H1 (cell line): ENCODE measurements at regions not wholly inside any gene's neighbourhood (a gene's known extent, or its start where the extent isn't known, plus 50 kb on each side); places are given as distances from the start of the nearest gene placed in this dataset.

Experiments used
- CTCF ChIA-PET: fragments of 300-600 bp; sonication (Branson Sonifier 250); formaldehyde crosslinking; loops from one replicate; lab custom pipeline; 2021; ENCODE audit not compliant: partially characterized antibody; lab: Charles Lee
- POLR2A ChIA-PET: fragments of 300-600 bp; sonication (Branson Sonifier 250); formaldehyde crosslinking; loops from one replicate; lab custom pipeline; 2021; ENCODE audit warnings: inconsistent platforms; ENCODE audit not compliant: partially characterized antibody; lab: Charles Lee
- DNase-seq, 2 experiments: peaks; one replicate each; pipeline versions ENCODE4 v3.0.0 to v3.0.0-alpha.2; 2010 to 2022; ENCODE audit warnings: low spot score in 2 of 2, low read depth in 1 of 2, mixed read lengths in 1 of 2
- FAIRE-seq: peaks from 2 replicates; lab custom pipeline; 2011; peaks lifted over from hg19 to GRCh38; lab: Jason Lieb, UNC
- H2AFZ ChIP-seq: 2 replicates; pipeline ENCODE4 v1.8.1; 2012; ENCODE audit warnings: low read length, inconsistent platforms
- H2AK5ac ChIP-seq: 2 replicates; pipeline ENCODE4 v1.6.1; 2013; ENCODE audit warnings: low read depth, low read length
- H2BK120ac ChIP-seq: replicated peaks from 2 replicates; pipeline ENCODE3; 2013; ENCODE audit warnings: low read depth, low read length, inconsistent platforms
- H2BK12ac ChIP-seq: 2 replicates; pipeline ENCODE4 v1.6.1; 2013; ENCODE audit warnings: low read depth, low read length
- H2BK15ac ChIP-seq: 2 replicates; pipeline ENCODE4 v1.6.1; 2013; ENCODE audit warnings: low read length
- H2BK20ac ChIP-seq: 2 replicates; pipeline ENCODE4 v1.6.1; 2013; ENCODE audit warnings: low read length
- H2BK5ac ChIP-seq: 2 replicates; pipeline ENCODE4 v1.6.1; 2013; ENCODE audit warnings: low read depth, low read length
- H3K14ac ChIP-seq: 2 replicates; pipeline ENCODE4 v1.6.1; 2013; ENCODE audit warnings: inconsistent platforms; ENCODE audit not compliant: insufficient read length
- H3K18ac ChIP-seq: 2 replicates; pipeline ENCODE4 v1.6.1; 2013; ENCODE audit warnings: low read length; ENCODE audit errors: extremely low read depth
- H3K23ac ChIP-seq: 2 replicates; pipeline ENCODE4 v1.6.1; 2013; ENCODE audit warnings: inconsistent platforms; ENCODE audit not compliant: insufficient read length
- H3K23me2 ChIP-seq: 2 replicates; pipeline ENCODE4 v1.6.1; 2013; ENCODE audit warnings: low read depth, low read length
- H3K27ac ChIP-seq: 2 replicates; pipeline ENCODE4 v1.6.1; 2011; ENCODE audit warnings: low read depth, low read length, inconsistent platforms
- H3K27me3 ChIP-seq, 4 experiments: replicated peaks in 1 of 4; 1 replicate in 1 of 4; 2 replicates in 3 of 4; pipeline versions ENCODE4 v1.6.1 to v1.8.1; 2011 to 2013; ENCODE audit warnings: low read length in 3 of 4, mild to moderate bottlenecking in 3 of 4, inconsistent platforms in 2 of 4, mixed read lengths in 2 of 4, moderate library complexity in 1 of 4; ENCODE audit not compliant: control insufficient read depth in 3 of 4, insufficient read depth in 3 of 4; ENCODE audit errors: extremely low read depth in 1 of 4
- H3K36me3 ChIP-seq, 4 experiments: 2 replicates each; pipeline versions ENCODE4 v1.6.1 to v1.8.1; 2011 to 2013; ENCODE audit warnings: mild to moderate bottlenecking in 4 of 4, low read length in 3 of 4, moderate library complexity in 2 of 4, control low read depth in 1 of 4, inconsistent platforms in 1 of 4; ENCODE audit not compliant: insufficient read depth in 4 of 4, control insufficient read depth in 2 of 4
- H3K4ac ChIP-seq: replicated peaks from 2 replicates; pipeline ENCODE3; 2013; ENCODE audit warnings: low read length, low read depth, mixed read lengths, inconsistent platforms; ENCODE audit not compliant: insufficient read length
- H3K4me1 ChIP-seq, 4 experiments: replicated peaks in 1 of 4; 1 replicate in 1 of 4; 2 replicates in 3 of 4; pipeline versions ENCODE4 v1.6.1 to v1.8.1; 2011 to 2013; ENCODE audit warnings: low read length in 3 of 4, inconsistent platforms in 2 of 4, mixed read lengths in 1 of 4; ENCODE audit not compliant: insufficient read depth in 4 of 4, control insufficient read depth in 3 of 4
- H3K4me2 ChIP-seq, 2 experiments: 2 replicates each; pipeline versions ENCODE4 v1.6.1 to v1.8.1; 2011 to 2013; ENCODE audit warnings: low read depth in 2 of 2, low read length in 2 of 2, control low read depth in 1 of 2, inconsistent platforms in 1 of 2, mild to moderate bottlenecking in 1 of 2; ENCODE audit not compliant: insufficient read depth in 1 of 2
- H3K4me3 ChIP-seq, 4 experiments: fragments of 200-600, 300-600 bp in 1 of 4; sonication (generic), shearing (Covaris generic), sonication (Bioruptor Twin) in 1 of 4; 2 replicates each; pipeline versions ENCODE4 v1.5.1 to v1.8.1; 2011 to 2016; ENCODE audit warnings: low read length in 4 of 4, low read depth in 3 of 4, control low read depth in 2 of 4, inconsistent platforms in 2 of 4, mild to moderate bottlenecking in 2 of 4, mixed read lengths in 1 of 4, moderate library complexity in 1 of 4; ENCODE audit not compliant: insufficient read depth in 2 of 4; ENCODE audit errors: extremely low read depth in 1 of 4
- H3K56ac ChIP-seq: replicated peaks from 2 replicates; pipeline ENCODE3; 2013; ENCODE audit warnings: low read depth, mild to moderate bottlenecking, mixed read lengths, low read length, inconsistent platforms; ENCODE audit not compliant: insufficient read length
- H3K79me1 ChIP-seq: 2 replicates; pipeline ENCODE4 v1.6.1; 2013; ENCODE audit warnings: low read depth, low read length, control low read depth
- H3K79me2 ChIP-seq, 2 experiments: 2 replicates each; pipeline versions ENCODE4 v1.6.1 to v1.8.1; 2012 to 2013; ENCODE audit warnings: low read length in 2 of 2, mild to moderate bottlenecking in 2 of 2, inconsistent platforms in 1 of 2; ENCODE audit not compliant: insufficient read depth in 2 of 2, control insufficient read depth in 1 of 2
- H3K9ac ChIP-seq, 4 experiments: replicated peaks in 1 of 4; 1 replicate in 1 of 4; 2 replicates in 3 of 4; pipeline versions ENCODE4 v1.6.1 to v1.8.1; 2011 to 2013; ENCODE audit warnings: low read depth in 3 of 4, low read length in 3 of 4, control low read depth in 2 of 4, mild to moderate bottlenecking in 2 of 4, moderate library complexity in 2 of 4, inconsistent platforms in 1 of 4; ENCODE audit errors: extremely low read depth in 1 of 4
- H3K9me3 ChIP-seq, 2 experiments: 2 replicates each; pipeline versions ENCODE4 v1.6.1 to v1.8.1; 2012 to 2013; ENCODE audit warnings: mild to moderate bottlenecking in 2 of 2, moderate library complexity in 2 of 2, control low read depth in 1 of 2, inconsistent platforms in 1 of 2, low read depth in 1 of 2, low read length in 1 of 2, mixed read lengths in 1 of 2; ENCODE audit not compliant: insufficient read depth in 2 of 2
- H4K20me1 ChIP-seq, 2 experiments: replicated peaks in 1 of 2; 2 replicates each; pipeline versions ENCODE3 to v1.8.1; 2011 to 2013; ENCODE audit warnings: inconsistent platforms in 2 of 2, low read length in 2 of 2, mild to moderate bottlenecking in 1 of 2; ENCODE audit not compliant: insufficient read depth in 2 of 2, control insufficient read depth in 1 of 2
- H4K5ac ChIP-seq: 2 replicates; pipeline ENCODE4 v1.6.1; 2013; ENCODE audit warnings: low read length, low read depth, mixed read lengths, inconsistent platforms; ENCODE audit not compliant: insufficient read length
- H4K8ac ChIP-seq: 2 replicates; pipeline ENCODE4 v1.8.0; 2013; ENCODE audit warnings: mild to moderate bottlenecking, moderate library complexity, low read length, inconsistent platforms; ENCODE audit not compliant: insufficient read depth; ENCODE audit errors: extremely low read depth
- H4K91ac ChIP-seq: replicated peaks from 2 replicates; pipeline ENCODE3; 2013; ENCODE audit warnings: low read length, mixed read lengths, inconsistent platforms; ENCODE audit not compliant: insufficient read length
- CHD1 ChIP-seq: IDR thresholded peaks from 2 replicates; pipeline ENCODE4 v1.6.1; 2012; ENCODE audit warnings: low read depth, low read length, improper control_type of control experiment
- EZH2 ChIP-seq: fragments of 200-600 bp; sonication (generic); IDR thresholded peaks from 2 replicates; pipeline ENCODE4 v1.7.1; 2012; ENCODE audit warnings: low read depth, mild to moderate bottlenecking, moderate library complexity, low read length, inconsistent platforms; ENCODE audit not compliant: severe bottlenecking
- FOSL1 ChIP-seq: IDR thresholded peaks from 2 replicates; pipeline ENCODE4 v1.6.1; 2011; ENCODE audit warnings: mild to moderate bottlenecking, low read depth, low read length, moderate library complexity; ENCODE audit not compliant: insufficient read depth
- GTF2F1 ChIP-seq: IDR thresholded peaks from 2 replicates; pipeline ENCODE4 v1.6.1; 2012; ENCODE audit warnings: low read depth, low read length, improper control_type of control experiment, borderline replicate concordance
- KDM4A ChIP-seq: IDR thresholded peaks from one replicate; pipeline ENCODE4 v1.7.1; 2012; ENCODE audit warnings: low read depth, mild to moderate bottlenecking, moderate library complexity, low read length, inconsistent platforms; ENCODE audit not compliant: severe bottlenecking
- RAD21 ChIP-seq, 2 experiments: IDR thresholded peaks in 1 of 2; conservative IDR thresholded peaks in 1 of 2; 2 replicates each; pipeline ENCODE4 v1.6.1; 2011; ENCODE audit warnings: low read depth in 2 of 2, low read length in 2 of 2, improper control_type of control experiment in 1 of 2, inconsistent platforms in 1 of 2, mild to moderate bottlenecking in 1 of 2, moderate library complexity in 1 of 2
- RBBP5 ChIP-seq: IDR thresholded peaks from 2 replicates; pipeline ENCODE4 v1.7.1; 2012; ENCODE audit warnings: low read depth, mild to moderate bottlenecking, inconsistent platforms, low read length, moderate library complexity, borderline replicate concordance
- SP1 ChIP-seq: IDR thresholded peaks from 2 replicates; pipeline ENCODE4 v1.6.1; 2011; ENCODE audit warnings: low read depth, low read length
- SUZ12 ChIP-seq: fragments of 200-600 bp; sonication (generic); IDR thresholded peaks from 2 replicates; pipeline ENCODE4 v1.6.1; 2012; ENCODE audit warnings: mild to moderate bottlenecking, inconsistent platforms, low read length, moderate library complexity, mixed read lengths
- WGBS, 2 experiments: shearing (Covaris generic) in 1 of 2; methylation state at CpG; one replicate each; pipeline versions ENCODE4 v1.1.6 to v1.1.7; 2013 to 2015; ENCODE audit warnings: low lambda C conversion rate in 2 of 2, mixed read lengths in 2 of 2, inconsistent platforms in 1 of 2, low coverage in 1 of 2, missing lambda C conversion rate in 1 of 2; ENCODE audit not compliant: insufficient replicate concordance in 2 of 2, insufficient coverage in 1 of 2, insufficient read length in 1 of 2; ENCODE audit errors: extremely low coverage in 1 of 2, missing lambda C conversion rate in 1 of 2; 5-methylcytosine and 5-hydroxymethylcytosine counted together

- no peak overlapping the region for H3K23ac ChIP-seq
- TF ChIP-seq EZH2 (no peak), CHD1 (no peak), FOSL1 (no peak), RBBP5 (no peak), RAD21 (IDR thresholded peaks at IDR 0.05 in 1 of 2, conservative IDR thresholded peaks at IDR 0.05 in 1 of 2; ENCODE audit: low read depth in 2 of 2, low read length in 2 of 2) (no peak), SP1 (no peak), KDM4A (no peak), SUZ12 (no peak), GTF2F1 (no peak)
- CTCF ChIA-PET: interaction anchor here (1.9 kb wide), 1 partner anchor 16 kb away, joined by 4 read pairs; no protein-coding TSS in a partner anchor
- H4K5ac ChIP-seq: no peak overlapping the region
- DNase-seq (no peak), FAIRE-seq (no peak)
- no peak overlapping the region for H2BK12ac ChIP-seq
- H4K91ac ChIP-seq: no peak overlapping the region
- H2AK5ac ChIP-seq: no peak overlapping the region
- H2BK20ac ChIP-seq: no peak overlapping the region
- H3K4me1 ChIP-seq: no peaks in the 10 kb centered on the region
- H3K4me2 ChIP-seq: no peak overlapping the region
- H3K14ac ChIP-seq: no peak overlapping the region
- no peak overlapping the region for H2BK5ac ChIP-seq
- POLR2A ChIA-PET: no interaction called here
- H3K27me3 ChIP-seq: no peaks in the 10 kb centered on the region
- H2BK15ac ChIP-seq: no peak overlapping the region
- no peaks in the 10 kb centered on the region for H3K36me3 ChIP-seq
- no peaks in the 10 kb centered on the region for H3K79me1 ChIP-seq
- no peak overlapping the region for H2BK120ac ChIP-seq
- H2AFZ ChIP-seq: no peak overlapping the region
- no peak overlapping the region for H3K27ac ChIP-seq
- H4K8ac ChIP-seq: no peak overlapping the region
- no peak overlapping the region for H3K4ac ChIP-seq
- no peak overlapping the region for H3K56ac ChIP-seq
- no peak overlapping the region for H3K9ac ChIP-seq
- no peak overlapping the region for H3K4me3 ChIP-seq
- no peaks in the 10 kb centered on the region for H3K23me2 ChIP-seq
- H4K20me1 ChIP-seq: no peaks in the 10 kb centered on the region
- WGBS, 2 experiments: 95% methylated on average over 8 of the region's 9 CpGs; no CpG with 5 or more reads in 1 of the 2 experiments
- no peak overlapping the region for H3K18ac ChIP-seq
- no peaks in the 10 kb centered on the region for H3K9me3 ChIP-seq
- no peaks in the 10 kb centered on the region for H3K79me2 ChIP-seq
Observed at GRCh38 chr2:62427146-62427545, 78.8 kb downstream of the TMEM17 start.
